GM23248 (cell line): ENCODE measurements at regions not wholly inside any gene's neighbourhood (a gene's known extent, or its start where the extent isn't known, plus 50 kb on each side); places are given as distances from the start of the nearest gene placed in this dataset.

Experiments used
- EZH2 ChIP-seq: fragments of 200-600 bp; sonication (generic); IDR thresholded peaks from 2 replicates; pipeline ENCODE4 v1.6.1; 2018; ENCODE audit warnings: antibody characterized with exemption, mild to moderate bottlenecking; ENCODE audit not compliant: insufficient read depth, poor library complexity, severe bottlenecking
- EZH2phosphoT487 ChIP-seq: fragments of 200-600 bp; sonication (generic); IDR thresholded peaks from 2 replicates; pipeline ENCODE4 v1.6.1; 2018; ENCODE audit warnings: antibody characterized with exemption, moderate library complexity, mild to moderate bottlenecking, low read depth; ENCODE audit not compliant: insufficient read depth

GRCh38 chr2:47720036-47720435, 62.9 kb upstream of the MSH6 start:
- TF ChIP-seq EZH2 (no peak), EZH2phosphoT487 (no peak)
